HEK293 (cell line): ENCODE measurements at regions not wholly inside any gene's neighbourhood (a gene's known extent, or its start where the extent isn't known, plus 50 kb on each side); places are given as distances from the start of the nearest gene placed in this dataset.

Experiments
- CTCF ChIA-PET: fragments of 350-600 bp; formaldehyde crosslinking; extraction: SDS; loops from one replicate; lab custom pipeline; 2021; ENCODE audit warnings: antibody characterized with exemption; lab: Yijun Ruan, JAX
- POLR2A ChIA-PET: fragments of 300-600 bp; formaldehyde crosslinking; extraction: SDS; loops from one replicate; lab custom pipeline; 2020; ENCODE audit warnings: antibody characterized with exemption, inconsistent platforms; lab: Yijun Ruan, JAX
- H3K27ac ChIP-seq: fragments of 200-500 bp; sonication (Bioruptor generic); 2 replicates; pipeline ENCODE4 v1.5.1; 2014; ENCODE audit warnings: low read depth, low read length, control low read depth, inconsistent platforms; ENCODE audit errors: extremely low read depth
- H3K36me3 ChIP-seq, 2 experiments: fragments of 200-500 bp in 1 of 2; sonication (Bioruptor generic) in 1 of 2; 1 replicate in 1 of 2; 2 replicates in 1 of 2; pipeline ENCODE4 v1.5.1; 2014 to 2017; ENCODE audit warnings: inconsistent platforms in 2 of 2, low read length in 2 of 2; ENCODE audit not compliant: control insufficient read depth in 2 of 2, insufficient read depth in 1 of 2
- H3K4me1 ChIP-seq: fragments of 200-500 bp; sonication (Bioruptor generic); 2 replicates; pipeline ENCODE4 v1.5.1; 2014; ENCODE audit warnings: mild to moderate bottlenecking, low read length, inconsistent platforms; ENCODE audit not compliant: control insufficient read depth, insufficient read depth
- H3K4me3 ChIP-seq: 2 replicates; pipeline ENCODE4 v1.5.1; 2011; ENCODE audit warnings: low read depth, mild to moderate bottlenecking, control low read depth, low read length, moderate library complexity
- H3K9me3 ChIP-seq: fragments of 200-500 bp; sonication (Bioruptor generic); 2 replicates; pipeline ENCODE4 v1.5.1; 2014; ENCODE audit warnings: low read depth, low read length, inconsistent platforms; ENCODE audit not compliant: control insufficient read depth, insufficient read depth
- AEBP2 ChIP-seq: fragments of 450-650 bp; formaldehyde crosslinking; IDR thresholded peaks from 2 replicates; pipeline ENCODE4 v1.5.1; 2016; ENCODE audit warnings: missing biosample characterization, missing genetic modification characterization, borderline replicate concordance
- HIC1 ChIP-seq: fragments of 450-650 bp; formaldehyde crosslinking; IDR thresholded peaks from 2 replicates; pipeline ENCODE4 v1.5.1; 2016; ENCODE audit warnings: missing biosample characterization, missing genetic modification characterization
- SP2 ChIP-seq: fragments of 450-650 bp; formaldehyde crosslinking; IDR thresholded peaks from 2 replicates; pipeline ENCODE4 v1.5.1; 2016; ENCODE audit warnings: missing biosample characterization, missing genetic modification characterization
- TSHZ1 ChIP-seq: fragments of 450-650 bp; formaldehyde crosslinking; IDR thresholded peaks from 2 replicates; pipeline ENCODE4 v1.5.1; 2016; ENCODE audit warnings: missing biosample characterization, missing genetic modification characterization, borderline replicate concordance
- ZBTB44 ChIP-seq: fragments of 450-650 bp; IDR thresholded peaks from 2 replicates; pipeline ENCODE4 v1.5.1; 2018; ENCODE audit warnings: missing biosample characterization, mild to moderate bottlenecking, missing genetic modification characterization
- ZFP37 ChIP-seq: fragments of 450-650 bp; formaldehyde crosslinking; IDR thresholded peaks from 2 replicates; pipeline ENCODE4 v1.5.1; 2016; ENCODE audit warnings: missing biosample characterization, missing genetic modification characterization
- ZNF121 ChIP-seq: fragments of 450-650 bp; formaldehyde crosslinking; IDR thresholded peaks from 2 replicates; pipeline ENCODE4 v1.5.1; 2016; ENCODE audit warnings: missing biosample characterization, missing genetic modification characterization
- ZNF18 ChIP-seq: fragments of 450-650 bp; formaldehyde crosslinking; IDR thresholded peaks from 2 replicates; pipeline ENCODE4 v1.5.1; 2016; ENCODE audit warnings: missing biosample characterization, missing genetic modification characterization
- ZNF223 ChIP-seq: fragments of 450-650 bp; formaldehyde crosslinking; IDR thresholded peaks from 2 replicates; pipeline ENCODE4 v1.5.1; 2016; ENCODE audit warnings: missing biosample characterization, missing genetic modification characterization
- ZNF26 ChIP-seq: fragments of 450-650 bp; formaldehyde crosslinking; IDR thresholded peaks from 2 replicates; pipeline ENCODE4 v1.5.1; 2016; ENCODE audit warnings: missing biosample characterization, missing genetic modification characterization
- ZNF274 ChIP-seq, 2 experiments: fragments of 200-500 bp in 1 of 2; fragments of 450-650 bp in 1 of 2; sonication (Bioruptor generic) in 1 of 2; formaldehyde crosslinking in 1 of 2; IDR thresholded peaks; 2 replicates each; pipeline versions ENCODE4 v1.5.1 to v1.6.1; 2014 to 2016; ENCODE audit warnings: borderline replicate concordance in 1 of 2, inconsistent platforms in 1 of 2, low read length in 1 of 2, missing biosample characterization in 1 of 2, missing genetic modification characterization in 1 of 2
- ZNF394 ChIP-seq: fragments of 450-650 bp; formaldehyde crosslinking; IDR thresholded peaks from 2 replicates; pipeline ENCODE4 v1.5.1; 2016; ENCODE audit warnings: missing biosample characterization, missing genetic modification characterization, mild to moderate bottlenecking, moderate library complexity, borderline replicate concordance
- ZNF561 ChIP-seq: fragments of 450-650 bp; IDR thresholded peaks from 2 replicates; pipeline ENCODE4 v1.5.1; 2018; ENCODE audit warnings: missing biosample characterization, missing genetic modification characterization, borderline replicate concordance
- ZNF580 ChIP-seq: fragments of 450-650 bp; formaldehyde crosslinking; IDR thresholded peaks from 2 replicates; pipeline ENCODE4 v1.5.1; 2016; ENCODE audit warnings: missing biosample characterization, missing genetic modification characterization
- ZNF626 ChIP-seq: fragments of 450-650 bp; sonication (Bioruptor Pico); formaldehyde crosslinking; IDR thresholded peaks from 2 replicates; pipeline ENCODE4 v1.5.1; 2018; ENCODE audit warnings: missing biosample characterization, missing genetic modification characterization, inconsistent platforms
- ZNF645 ChIP-seq: fragments of 450-650 bp; formaldehyde crosslinking; IDR thresholded peaks from 2 replicates; pipeline ENCODE4; 2016; ENCODE audit warnings: missing biosample characterization, missing genetic modification characterization
- ZNF660 ChIP-seq: fragments of 450-650 bp; IDR thresholded peaks from 2 replicates; pipeline ENCODE4 v1.5.1; 2018; ENCODE audit warnings: missing biosample characterization, mild to moderate bottlenecking, missing genetic modification characterization
- ZNF747 ChIP-seq: fragments of 450-650 bp; formaldehyde crosslinking; IDR thresholded peaks from 2 replicates; pipeline ENCODE4 v1.5.1; 2016; ENCODE audit warnings: missing biosample characterization, missing genetic modification characterization
- ZNF837 ChIP-seq: fragments of 450-650 bp; formaldehyde crosslinking; IDR thresholded peaks from 2 replicates; pipeline ENCODE4 v1.5.1; 2016; ENCODE audit warnings: missing biosample characterization, missing genetic modification characterization

- Histone ChIP-seq H3K27ac (no peak overlapping the region), H3K36me3 (no peaks in the 10 kb centered on the region), H3K4me1 (peaks cover 7% of the 10 kb centered on the region; the same call in 1 of the 2 replicates), H3K4me3 (no peak overlapping the region), H3K9me3 (no peaks in the 10 kb centered on the region)
- ChIA-PET POLR2A (no interaction called here), CTCF (no interaction called here)
- TF ChIP-seq ZNF121: no peak
- no peak for TF ChIP-seq ZNF18 (tag by site-specific recombination)
- no peak for TF ChIP-seq ZNF837 (tag by site-specific recombination)
- TF ChIP-seq ZNF274 (IDR thresholded peaks at IDR 0.05; ENCODE audit: low read length): no peak
- no peak for TF ChIP-seq ZNF274 (tag by site-specific recombination; IDR thresholded peaks at IDR 0.05; ENCODE audit: borderline replicate concordance)
- TF ChIP-seq ZNF645 (tag by site-specific recombination): no peak
- TF ChIP-seq ZFP37: no peak
Measured at GRCh38 chr9:86764221-86764624, 183.1 kb downstream of the GAS1 start.

- Histone ChIP-seq H3K4me1 (peaks cover 7% of the 10 kb centered on the region; the same call in 1 of the 2 replicates), H3K4me3 (no peak overlapping the region), H3K9me3 (no peaks in the 10 kb centered on the region), H3K36me3 (no peaks in the 10 kb centered on the region), H3K27ac (no peak overlapping the region)
- POLR2A ChIA-PET: no interaction called here
- CTCF ChIA-PET: no interaction called here
- no peak for TF ChIP-seq ZNF394
- no peak for TF ChIP-seq AEBP2
- no peak for TF ChIP-seq ZNF223 (tag by site-specific recombination)
- no peak for TF ChIP-seq ZNF645 (tag by site-specific recombination)
- no peak for TF ChIP-seq ZNF626 (tag by site-specific recombination)
- no peak for TF ChIP-seq HIC1 (tag by site-specific recombination)
- no peak for TF ChIP-seq ZNF26 (tag by site-specific recombination)
- TF ChIP-seq ZNF580 (tag by site-specific recombination): no peak
- TF ChIP-seq ZNF561: no peak
- TF ChIP-seq TSHZ1 (tag by site-specific recombination): no peak
- TF ChIP-seq ZBTB44 (tag by site-specific recombination): no peak
- no peak for TF ChIP-seq SP2 (tag by site-specific recombination)
- TF ChIP-seq ZNF747 (tag by site-specific recombination): no peak
- no peak for TF ChIP-seq ZNF660
Measured at GRCh38 chr9:86763791-86764190, 183.5 kb downstream of the GAS1 start.
